Smooth muscle cell (in vitro differentiated cells): ENCODE measurements at regions not wholly inside any gene's neighbourhood (a gene's known extent, or its start where the extent isn't known, plus 50 kb on each side); places are given as distances from the start of the nearest gene placed in this dataset.

Source experiments
- DNase-seq: peaks from one replicate; lab custom pipeline; 2025; ENCODE audit not compliant: unreplicated experiment; lab: John Stamatoyannopoulos, UW
- H2AFZ ChIP-seq: fragments of 200-600 bp; sonication (generic); 2 replicates; pipeline ENCODE4 v1.6.0; 2016; ENCODE audit warnings: antibody characterized with exemption, low read depth, mild to moderate bottlenecking
- H3F3A ChIP-seq: fragments of 200-600 bp; sonication (generic); 2 replicates; pipeline ENCODE4 v1.6.0; 2017; ENCODE audit warnings: antibody characterized with exemption, low read depth
- H3K27ac ChIP-seq: fragments of 200-600 bp; sonication (generic); 2 replicates; pipeline ENCODE4 v1.5.1; 2016; ENCODE audit warnings: low read depth, mild to moderate bottlenecking
- H3K27me3 ChIP-seq: fragments of 200-600 bp; sonication (generic); 2 replicates; pipeline ENCODE4 v1.6.1; 2016; ENCODE audit warnings: low read depth, mild to moderate bottlenecking
- H3K36me3 ChIP-seq: fragments of 200-600 bp; sonication (generic); 2 replicates; pipeline ENCODE4 v1.5.1; 2016; ENCODE audit warnings: low read depth
- H3K4me1 ChIP-seq: fragments of 200-600 bp; sonication (generic); 2 replicates; pipeline ENCODE4 v1.5.1; 2016; ENCODE audit warnings: low read depth
- H3K4me2 ChIP-seq: fragments of 200-600 bp; sonication (generic); 2 replicates; pipeline ENCODE4 v1.6.0; 2016; ENCODE audit warnings: mild to moderate bottlenecking
- H3K4me3 ChIP-seq: fragments of 200-600 bp; sonication (generic); 2 replicates; pipeline ENCODE4 v1.5.1; 2016; ENCODE audit warnings: mild to moderate bottlenecking
- H3K79me2 ChIP-seq: fragments of 200-600 bp; sonication (generic); 2 replicates; pipeline ENCODE4 v1.6.0; 2016; ENCODE audit warnings: low read depth, mild to moderate bottlenecking
- H3K9ac ChIP-seq: fragments of 200-600 bp; sonication (generic); 2 replicates; pipeline ENCODE4 v1.6.0; 2016; ENCODE audit warnings: low read depth
- H3K9me3 ChIP-seq: fragments of 200-600 bp; sonication (generic); replicated peaks from 2 replicates; pipeline ENCODE4 v1.5.1; 2016; ENCODE audit warnings: low read depth
- H4K20me1 ChIP-seq: fragments of 200-600 bp; sonication (generic); 2 replicates; pipeline ENCODE4 v1.6.0; 2016; ENCODE audit warnings: low read depth
- CTCF ChIP-seq: fragments of 200-600 bp; sonication (generic); IDR thresholded peaks from 2 replicates; pipeline ENCODE4 v1.5.1; 2017; ENCODE audit warnings: borderline replicate concordance, mild to moderate bottlenecking, antibody characterized with exemption; ENCODE audit not compliant: insufficient read depth, poor library complexity, severe bottlenecking
- WGBS: methylation state at CpG from one replicate; pipeline ENCODE4 v1.1.7; 2016; ENCODE audit warnings: low lambda C conversion rate; 5-methylcytosine and 5-hydroxymethylcytosine counted together

GRCh38 chr9:105114964-105115728 is 129.3 kb upstream of the SLC44A1 start:
- Histone ChIP-seq H2AFZ (no peak overlapping the region), H3K27ac (no peak overlapping the region), H4K20me1 (no peaks in the 10 kb centered on the region), H3K27me3 (no peaks in the 10 kb centered on the region), H3K4me2 (no peak overlapping the region), H3K9me3 (no peaks in the 10 kb centered on the region), H3K79me2 (no peaks in the 10 kb centered on the region), H3K4me1 (no peaks in the 10 kb centered on the region), H3K9ac (no peak overlapping the region), H3K36me3 (no peaks in the 10 kb centered on the region), H3K4me3 (no peak overlapping the region), H3F3A (no peaks in the 10 kb centered on the region)
- no peak for DNase-seq
- 47% methylated on average over 11 of the region's 11 CpGs for WGBS
- TF ChIP-seq CTCF: no peak

- no peak for DNase-seq
- TF ChIP-seq CTCF: no peak
- 91% methylated on average over 9 of the region's 9 CpGs for WGBS
- no peaks in the 10 kb centered on the region for H3K36me3 ChIP-seq
- no peak overlapping the region for H3K27ac ChIP-seq
- no peak overlapping the region for H3K4me2 ChIP-seq
- H3K4me3 ChIP-seq: no peak overlapping the region
- no peak overlapping the region for H3K9ac ChIP-seq
- H3K27me3 ChIP-seq: no peaks in the 10 kb centered on the region
- H3K4me1 ChIP-seq: no peaks in the 10 kb centered on the region
- H4K20me1 ChIP-seq: no peaks in the 10 kb centered on the region
- H3K9me3 ChIP-seq: no peaks in the 10 kb centered on the region
- H3F3A ChIP-seq: no peaks in the 10 kb centered on the region
- H3K79me2 ChIP-seq: no peaks in the 10 kb centered on the region
- no peak overlapping the region for H2AFZ ChIP-seq
Observed at GRCh38 chr9:105116052-105116868, 128.2 kb upstream of the SLC44A1 start.

- no peak overlapping the region for H2AFZ ChIP-seq
- H3K27me3 ChIP-seq: no peaks in the 10 kb centered on the region
- H3K36me3 ChIP-seq: no peaks in the 10 kb centered on the region
- H3K9me3 ChIP-seq: no peaks in the 10 kb centered on the region
- H3F3A ChIP-seq: no peaks in the 10 kb centered on the region
- no peak overlapping the region for H3K4me3 ChIP-seq
- 90% methylated on average over 2 of the region's 2 CpGs for WGBS
- no peak overlapping the region for H3K4me2 ChIP-seq
- H3K79me2 ChIP-seq: no peaks in the 10 kb centered on the region
- no peak for DNase-seq
- H3K9ac ChIP-seq: no peak overlapping the region
- H3K4me1 ChIP-seq: no peaks in the 10 kb centered on the region
- H4K20me1 ChIP-seq: no peaks in the 10 kb centered on the region
- H3K27ac ChIP-seq: no peak overlapping the region
- TF ChIP-seq CTCF: no peak
Observed at GRCh38 chr9:105117234-105117633, 127.2 kb upstream of the SLC44A1 start.
